ENCODE measurements at regions not wholly inside any gene's neighbourhood (a gene's known extent, or its start where the extent isn't known, plus 50 kb on each side); places are given as distances from the start of the nearest gene placed in this dataset.
A peak's percentile ranks its signal among the peaks of the same experiment; 100 is the strongest.

GRCh38 chr18:25470062-25470461, 118.1 kb upstream of the ZNF521 start:
- Mint-ChIP-seq H3K27ac (peak overlapping the region; percentile 70 to 83 (median 78)), H3K4me3 (peak overlapping the region in 1 of 3 experiments; percentile 22), H3K9me3 (no peaks in the 10 kb centered on the region), H3K27me3 (ENCODE audit: low read depth) (no peaks in the 10 kb centered on the region), H3K4me1 (peaks cover 56% of the 10 kb centered on the region), H3K36me3 (ENCODE audit: low read depth) (no peaks in the 10 kb centered on the region)
- TF ChIP-seq, protein P1, sequence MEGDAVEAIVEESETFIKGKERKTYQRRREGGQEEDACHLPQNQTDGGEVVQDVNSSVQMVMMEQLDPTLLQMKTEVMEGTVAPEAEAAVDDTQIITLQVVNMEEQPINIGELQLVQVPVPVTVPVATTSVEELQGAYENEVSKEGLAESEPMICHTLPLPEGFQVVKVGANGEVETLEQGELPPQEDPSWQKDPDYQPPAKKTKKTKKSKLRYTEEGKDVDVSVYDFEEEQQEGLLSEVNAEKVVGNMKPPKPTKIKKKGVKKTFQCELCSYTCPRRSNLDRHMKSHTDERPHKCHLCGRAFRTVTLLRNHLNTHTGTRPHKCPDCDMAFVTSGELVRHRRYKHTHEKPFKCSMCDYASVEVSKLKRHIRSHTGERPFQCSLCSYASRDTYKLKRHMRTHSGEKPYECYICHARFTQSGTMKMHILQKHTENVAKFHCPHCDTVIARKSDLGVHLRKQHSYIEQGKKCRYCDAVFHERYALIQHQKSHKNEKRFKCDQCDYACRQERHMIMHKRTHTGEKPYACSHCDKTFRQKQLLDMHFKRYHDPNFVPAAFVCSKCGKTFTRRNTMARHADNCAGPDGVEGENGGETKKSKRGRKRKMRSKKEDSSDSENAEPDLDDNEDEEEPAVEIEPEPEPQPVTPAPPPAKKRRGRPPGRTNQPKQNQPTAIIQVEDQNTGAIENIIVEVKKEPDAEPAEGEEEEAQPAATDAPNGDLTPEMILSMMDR (IDR thresholded peaks at IDR 0.05; ENCODE audit: unreplicated experiment in 3 of 3): no peak

GRCh38 chr18:25469489-25469888, 117.5 kb upstream of the ZNF521 start:
- Mint-ChIP-seq H3K27ac (peak overlapping the region; percentile 70 to 83 (median 78)), H3K4me3 (peak overlapping the region in 1 of 3 experiments; percentile 22), H3K9me3 (no peaks in the 10 kb centered on the region), H3K4me1 (peaks cover 60% of the 10 kb centered on the region), H3K27me3 (ENCODE audit: low read depth) (no peaks in the 10 kb centered on the region), H3K36me3 (ENCODE audit: low read depth) (no peaks in the 10 kb centered on the region)
- TF ChIP-seq, protein P1 (IDR thresholded peaks at IDR 0.05; ENCODE audit: unreplicated experiment in 3 of 3): no peak

- peak overlapping the region in 1 of 3 experiments; percentile 31 for H3K4me3 Mint-ChIP-seq
- peaks cover 74% of the 10 kb centered on the region for H3K4me1 Mint-ChIP-seq
- peak overlapping the region; percentile 8 to 91 (median 83) for H3K27ac Mint-ChIP-seq
- TF ChIP-seq, protein P1 (IDR thresholded peaks at IDR 0.05; ENCODE audit: unreplicated experiment in 3 of 3): no peak
- H3K27me3 Mint-ChIP-seq (ENCODE audit: low read depth): no peaks in the 10 kb centered on the region
- no peaks in the 10 kb centered on the region for H3K36me3 Mint-ChIP-seq (ENCODE audit: low read depth)
- no peaks in the 10 kb centered on the region for H3K9me3 Mint-ChIP-seq
Measured at GRCh38 chr18:25467226-25467987, 115.4 kb upstream of the ZNF521 start.

- TF ChIP-seq, protein P1 (IDR thresholded peaks at IDR 0.05; ENCODE audit: unreplicated experiment in 3 of 3): no peak
- Mint-ChIP-seq H3K27me3 (ENCODE audit: low read depth) (no peaks in the 10 kb centered on the region), H3K4me3 (no peak overlapping the region), H3K4me1 (peaks cover 71% of the 10 kb centered on the region), H3K36me3 (ENCODE audit: low read depth) (no peaks in the 10 kb centered on the region), H3K27ac (peak overlapping the region in 2 of 3 experiments; percentile 15 to 91), H3K9me3 (no peaks in the 10 kb centered on the region)
Measured at GRCh38 chr18:25465152-25465732, 113.3 kb upstream of the ZNF521 start.

GRCh38 chr18:25464227-25464626, 112.3 kb upstream of the ZNF521 start:
- Mint-ChIP-seq H3K4me3 (no peak overlapping the region), H3K4me1 (peaks cover 64% of the 10 kb centered on the region), H3K9me3 (no peaks in the 10 kb centered on the region), H3K27ac (peak overlapping the region; percentile 15 to 74 (median 17)), H3K36me3 (ENCODE audit: low read depth) (no peaks in the 10 kb centered on the region), H3K27me3 (ENCODE audit: low read depth) (no peaks in the 10 kb centered on the region)
- TF ChIP-seq, protein P1 (IDR thresholded peaks at IDR 0.05; ENCODE audit: unreplicated experiment in 3 of 3): no peak
